Glutamatergic neuron (in vitro differentiated cells): ENCODE measurements at regions not wholly inside any gene's neighbourhood (a gene's known extent, or its start where the extent isn't known, plus 50 kb on each side); places are given as distances from the start of the nearest gene placed in this dataset.

ENCODE experiments used
- DNase-seq: peaks from one replicate; pipeline ENCODE4 v3.0.0; 2022
- H3K27ac Mint-ChIP-seq: one replicate; pipeline ENCODE4 v1.8.0; 2020; ENCODE audit warnings: mild to moderate bottlenecking, mixed read lengths, inconsistent platforms; ENCODE audit not compliant: unreplicated experiment
- H3K27me3 Mint-ChIP-seq: one replicate; pipeline ENCODE4 v1.8.0; 2020; ENCODE audit warnings: mild to moderate bottlenecking, moderate library complexity, mixed read lengths, inconsistent platforms; ENCODE audit not compliant: unreplicated experiment
- H3K36me3 Mint-ChIP-seq: one replicate; pipeline ENCODE4 v1.8.0; 2020; ENCODE audit warnings: mild to moderate bottlenecking, mixed read lengths, inconsistent platforms; ENCODE audit not compliant: unreplicated experiment
- H3K4me1 Mint-ChIP-seq: one replicate; pipeline ENCODE4 v1.8.0; 2020; ENCODE audit warnings: mild to moderate bottlenecking, low read depth, mixed read lengths, inconsistent platforms; ENCODE audit not compliant: unreplicated experiment
- H3K4me3 Mint-ChIP-seq: one replicate; pipeline ENCODE4 v1.8.0; 2020; ENCODE audit warnings: mild to moderate bottlenecking, mixed read lengths, inconsistent platforms; ENCODE audit not compliant: unreplicated experiment
- H3K9me3 Mint-ChIP-seq: one replicate; pipeline ENCODE4 v1.8.0; 2020; ENCODE audit warnings: mild to moderate bottlenecking, moderate library complexity, mixed read lengths, inconsistent platforms; ENCODE audit not compliant: unreplicated experiment
- TF ChIP-seq, protein P1 (sequence below): fragments of 200-600 bp; sonication (generic); IDR thresholded peaks from one replicate; pipeline ENCODE4 v1.5.0; 2021; ENCODE audit not compliant: partially characterized antibody, unreplicated experiment

DNA sequence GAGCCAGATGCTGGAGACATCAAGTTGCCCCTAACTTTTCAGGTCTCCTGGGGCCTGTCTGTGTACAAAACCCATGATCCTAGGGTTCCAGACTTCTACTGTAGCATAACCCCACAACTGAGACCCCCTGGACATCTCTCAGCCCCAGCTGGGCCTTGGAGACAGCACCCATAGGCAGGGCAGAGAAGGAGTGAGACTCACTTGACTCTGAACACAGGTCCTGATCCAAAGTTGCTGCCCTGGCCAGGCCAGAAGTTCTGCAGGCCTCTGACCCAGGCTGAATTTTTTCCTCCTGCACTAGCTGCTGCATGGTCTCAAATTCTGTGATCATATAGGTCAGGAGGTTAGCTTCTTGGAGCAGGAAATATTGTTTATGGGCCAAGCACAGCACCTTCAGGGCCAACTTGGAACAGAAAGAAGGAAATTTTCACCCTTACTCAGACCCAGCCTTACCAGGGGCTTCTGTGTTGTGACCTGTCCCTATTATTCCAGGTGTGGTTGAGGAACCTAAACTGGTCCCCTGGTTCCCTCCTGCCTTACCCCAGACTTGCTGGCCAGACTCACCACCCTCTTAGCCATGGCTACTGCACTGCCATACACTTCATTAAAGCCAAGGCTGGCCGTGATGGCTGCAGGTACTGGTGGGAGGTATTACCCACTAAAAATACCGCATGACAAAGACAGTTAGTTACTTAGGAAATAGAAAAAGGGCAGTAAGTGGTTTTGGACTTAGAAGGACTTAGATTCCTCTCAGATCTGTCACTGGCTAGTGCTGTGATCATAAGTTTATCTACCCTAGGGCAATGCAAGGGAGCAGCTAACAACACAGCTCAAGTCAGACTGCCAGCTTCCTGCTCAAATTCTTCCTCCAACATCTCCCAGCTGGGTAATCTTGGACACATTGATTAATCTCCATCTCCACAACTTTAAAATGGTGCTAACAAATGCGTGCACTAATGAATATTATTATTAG, 2180.1 kb downstream of the TP53TG3F start:
- Mint-ChIP-seq H3K4me3 (no peak overlapping the region), H3K4me1 (no peaks in the 10 kb centered on the region), H3K9me3 (peaks cover 38% of the 10 kb centered on the region), H3K27me3 (peaks cover 8% of the 10 kb centered on the region), H3K36me3 (peaks cover 15% of the 10 kb centered on the region), H3K27ac (no peak overlapping the region)
- no peak for DNase-seq
- TF ChIP-seq, protein P1, sequence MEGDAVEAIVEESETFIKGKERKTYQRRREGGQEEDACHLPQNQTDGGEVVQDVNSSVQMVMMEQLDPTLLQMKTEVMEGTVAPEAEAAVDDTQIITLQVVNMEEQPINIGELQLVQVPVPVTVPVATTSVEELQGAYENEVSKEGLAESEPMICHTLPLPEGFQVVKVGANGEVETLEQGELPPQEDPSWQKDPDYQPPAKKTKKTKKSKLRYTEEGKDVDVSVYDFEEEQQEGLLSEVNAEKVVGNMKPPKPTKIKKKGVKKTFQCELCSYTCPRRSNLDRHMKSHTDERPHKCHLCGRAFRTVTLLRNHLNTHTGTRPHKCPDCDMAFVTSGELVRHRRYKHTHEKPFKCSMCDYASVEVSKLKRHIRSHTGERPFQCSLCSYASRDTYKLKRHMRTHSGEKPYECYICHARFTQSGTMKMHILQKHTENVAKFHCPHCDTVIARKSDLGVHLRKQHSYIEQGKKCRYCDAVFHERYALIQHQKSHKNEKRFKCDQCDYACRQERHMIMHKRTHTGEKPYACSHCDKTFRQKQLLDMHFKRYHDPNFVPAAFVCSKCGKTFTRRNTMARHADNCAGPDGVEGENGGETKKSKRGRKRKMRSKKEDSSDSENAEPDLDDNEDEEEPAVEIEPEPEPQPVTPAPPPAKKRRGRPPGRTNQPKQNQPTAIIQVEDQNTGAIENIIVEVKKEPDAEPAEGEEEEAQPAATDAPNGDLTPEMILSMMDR: no peak

DNA sequence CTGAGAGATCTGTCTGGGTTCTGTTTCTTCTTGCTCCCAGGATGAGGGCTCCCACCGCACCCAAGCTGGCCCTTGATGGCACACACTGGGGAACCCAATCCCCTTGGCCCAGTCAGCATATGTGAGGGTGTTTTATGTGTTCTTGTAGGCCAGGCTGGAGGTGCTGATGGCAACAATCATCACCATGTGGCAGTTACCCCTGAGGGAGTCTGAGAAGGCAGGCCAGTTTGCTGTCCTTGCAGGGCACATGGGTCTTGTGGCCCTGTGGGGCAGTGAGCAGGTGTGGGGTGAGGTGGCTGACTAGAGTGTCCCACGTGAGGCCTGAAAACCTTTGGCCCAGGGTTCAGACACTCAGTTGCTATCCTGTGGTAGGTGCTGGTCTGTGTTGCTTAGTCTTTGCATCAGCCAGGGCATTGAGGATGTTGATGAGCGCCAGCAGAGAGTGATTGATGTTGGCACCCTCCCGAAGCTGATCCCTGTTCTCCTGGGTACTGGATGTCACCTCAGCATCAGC, 2183.0 kb downstream of the TP53TG3F start:
- Mint-ChIP-seq H3K9me3 (peaks cover 31% of the 10 kb centered on the region), H3K27me3 (peaks cover 7% of the 10 kb centered on the region), H3K4me1 (no peaks in the 10 kb centered on the region), H3K27ac (no peak overlapping the region), H3K36me3 (peaks cover 16% of the 10 kb centered on the region), H3K4me3 (no peak overlapping the region)
- TF ChIP-seq, protein P1: no peak
- DNase-seq: no peak

DNA sequence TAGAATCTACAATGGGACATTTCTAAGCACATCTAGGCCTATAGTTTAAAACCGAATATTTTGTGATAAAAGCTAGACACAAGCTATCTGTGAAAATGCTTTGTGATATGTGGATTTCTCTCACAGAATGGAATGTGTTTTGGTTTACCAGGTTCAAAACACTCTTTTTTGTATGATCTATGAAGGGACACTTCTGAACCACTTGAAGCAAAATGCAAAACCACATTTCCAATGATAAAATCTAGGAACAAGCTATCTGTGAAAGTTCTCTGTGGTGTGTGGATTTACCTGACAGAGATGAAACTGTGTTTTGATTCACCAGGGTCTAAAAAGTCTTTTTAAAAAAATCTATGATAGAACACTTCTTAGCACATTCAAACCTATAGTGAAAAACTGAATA, 2192.4 kb downstream of the TP53TG3F start:
- H3K27ac Mint-ChIP-seq: no peak overlapping the region
- no peaks in the 10 kb centered on the region for H3K27me3 Mint-ChIP-seq
- no peaks in the 10 kb centered on the region for H3K4me1 Mint-ChIP-seq
- no peaks in the 10 kb centered on the region for H3K36me3 Mint-ChIP-seq
- no peak for DNase-seq
- no peak overlapping the region for H3K4me3 Mint-ChIP-seq
- TF ChIP-seq, protein P1: no peak
- H3K9me3 Mint-ChIP-seq: no peaks in the 10 kb centered on the region

DNA sequence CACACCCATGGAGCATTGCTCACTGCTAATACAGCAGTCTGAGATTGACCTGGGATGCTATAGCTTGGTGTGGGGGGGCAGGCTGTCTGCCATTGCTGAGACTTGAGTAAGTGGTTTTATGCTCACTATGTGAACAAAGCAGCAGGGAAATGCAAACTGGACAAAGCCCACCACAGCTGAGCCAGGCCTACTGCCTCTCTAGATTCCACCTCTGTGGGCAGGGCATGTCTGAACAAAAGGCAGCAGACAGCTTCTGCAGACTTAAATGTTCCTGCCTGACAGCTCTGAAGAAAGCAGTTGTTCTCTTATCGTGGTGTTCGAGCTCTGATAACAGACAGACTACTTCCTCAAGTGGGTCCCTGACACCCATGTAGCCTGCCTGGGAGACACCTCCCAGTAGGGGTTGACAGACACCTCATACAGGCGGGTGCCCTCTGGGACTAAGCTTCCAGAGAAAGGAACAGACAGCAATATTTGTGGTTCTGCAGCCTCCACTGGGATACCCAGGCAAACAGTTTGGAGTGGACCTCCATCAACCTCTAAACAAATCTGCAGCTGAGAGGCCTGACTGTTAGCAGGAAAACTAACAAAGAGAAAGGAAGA, 2204.8 kb downstream of the TP53TG3F start:
- Mint-ChIP-seq H3K27ac (no peak overlapping the region), H3K36me3 (no peaks in the 10 kb centered on the region), H3K27me3 (no peaks in the 10 kb centered on the region), H3K4me1 (no peaks in the 10 kb centered on the region), H3K4me3 (no peak overlapping the region), H3K9me3 (peaks cover 10% of the 10 kb centered on the region)
- no peak for DNase-seq
- TF ChIP-seq, protein P1: no peak

DNA sequence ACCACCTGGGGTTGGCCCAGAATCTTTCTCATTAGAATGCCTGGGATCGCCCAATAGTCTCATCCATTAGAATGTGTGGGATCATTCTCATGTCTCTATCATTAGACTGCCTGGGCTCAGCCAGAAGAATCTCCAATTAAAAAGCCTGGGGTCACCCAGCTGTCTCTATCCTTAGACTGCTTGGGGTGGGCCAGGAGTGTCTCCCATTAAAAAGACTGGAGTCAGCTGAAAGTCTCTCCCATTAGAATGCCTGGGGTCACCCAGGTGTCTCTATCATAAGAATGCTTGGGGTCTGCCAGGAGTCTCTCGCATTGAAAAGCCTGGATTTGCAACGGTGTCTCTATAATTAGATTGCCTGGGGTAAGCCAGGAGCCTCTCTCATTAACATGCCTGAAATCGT, 2225.7 kb downstream of the TP53TG3F start:
- no peak overlapping the region for H3K27ac Mint-ChIP-seq
- no peak overlapping the region for H3K4me3 Mint-ChIP-seq
- no peak for DNase-seq
- H3K4me1 Mint-ChIP-seq: no peaks in the 10 kb centered on the region
- TF ChIP-seq, protein P1: no peak
- H3K27me3 Mint-ChIP-seq: peaks cover 3% of the 10 kb centered on the region
- peaks cover 39% of the 10 kb centered on the region for H3K9me3 Mint-ChIP-seq
- no peaks in the 10 kb centered on the region for H3K36me3 Mint-ChIP-seq
